Neural cell (in vitro differentiated cells): ENCODE measurements at regions not wholly inside any gene's neighbourhood (a gene's known extent, or its start where the extent isn't known, plus 50 kb on each side); places are given as distances from the start of the nearest gene placed in this dataset.

Experiments used
- CTCF ChIP-seq: fragments of 450-650 bp; IDR thresholded peaks from 2 replicates; pipeline ENCODE4 v1.5.1; 2014; ENCODE audit warnings: antibody characterized with exemption, mild to moderate bottlenecking, moderate library complexity; ENCODE audit not compliant: poor library complexity, severe bottlenecking
- POLR2AphosphoS5 ChIP-seq: IDR thresholded peaks from 2 replicates; pipeline ENCODE4 v1.6.1; 2012
- REST ChIP-seq: IDR thresholded peaks from 2 replicates; pipeline ENCODE4 v1.6.1; 2012; ENCODE audit warnings: borderline replicate concordance
- TAF1 ChIP-seq: IDR thresholded peaks from 2 replicates; pipeline ENCODE4 v1.6.1; 2012; ENCODE audit warnings: low read depth

DNA sequence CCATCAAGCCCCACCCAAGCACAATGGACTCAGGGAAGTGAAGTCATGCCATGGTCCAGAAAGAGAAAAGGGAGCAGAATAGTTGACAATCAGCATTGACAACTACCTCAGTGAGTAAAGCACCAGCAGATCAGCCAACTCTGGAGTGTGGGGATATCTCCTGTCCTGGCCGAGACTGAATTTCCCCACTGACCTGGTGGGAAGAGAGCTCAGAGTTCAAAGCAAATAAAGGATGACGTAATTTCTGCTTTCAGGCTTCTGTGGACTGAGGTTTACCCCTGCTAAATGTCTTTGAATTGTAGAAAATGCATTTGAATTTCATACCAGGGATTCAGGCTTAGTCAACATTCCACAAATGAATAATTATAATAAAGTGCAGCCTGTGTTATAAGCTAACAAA, 152.9 kb downstream of the CBLN1 start:
- no peak for TF ChIP-seq CTCF
- TF ChIP-seq POLR2AphosphoS5 = no peak
- no peak for TF ChIP-seq REST
- no peak for TF ChIP-seq TAF1
